Panc1 (cell line): ENCODE measurements at regions not wholly inside any gene's neighbourhood (a gene's known extent, or its start where the extent isn't known, plus 50 kb on each side); places are given as distances from the start of the nearest gene placed in this dataset.
A peak's percentile ranks its signal among the peaks of the same experiment; 100 is the strongest.

Experiments used
- ATAC-seq: fragments of 200-7000 bp; cut with Tn5 transposase; 2 replicates; pipeline ENCODE4 v1.9.1; 2020; ENCODE audit warnings: mild to moderate bottlenecking, moderate library complexity
- BruUV-seq: library from RNA; stranded (reverse); fragments of 400-500 nt; replicated peaks from 2 replicates; lab custom pipeline; 2021; lab: Mats Ljungman, UMichigan
- CTCF ChIA-PET: fragments of 300-600 bp; sonication (Branson Sonifier 250); formaldehyde crosslinking; loops from one replicate; lab custom pipeline; 2022; ENCODE audit warnings: antibody characterized with exemption; lab: Charles Lee
- POLR2A ChIA-PET: fragments of 300-600 bp; sonication (Branson Sonifier 250); formaldehyde crosslinking; loops from one replicate; lab custom pipeline; 2022; ENCODE audit warnings: antibody characterized with exemption; lab: Charles Lee
- DNase-seq: peaks from one replicate; pipeline ENCODE4 v3.0.0-alpha.2; 2010; ENCODE audit warnings: low read depth, low spot score
- H3K27ac ChIP-seq: 2 replicates; pipeline ENCODE4 v1.5.1; 2011; ENCODE audit warnings: mild to moderate bottlenecking, low read length, inconsistent platforms
- H3K27me3 ChIP-seq: fragments of 200-500 bp; sonication (Bioruptor generic); 2 replicates; pipeline ENCODE4 v1.6.0; 2014; ENCODE audit warnings: low read length, inconsistent platforms; ENCODE audit not compliant: control insufficient read depth, insufficient read depth
- H3K36me3 ChIP-seq: fragments of 200-500 bp; sonication (Bioruptor generic); 2 replicates; pipeline ENCODE4 v1.5.1; 2014; ENCODE audit warnings: inconsistent platforms, mild to moderate bottlenecking, low read length, moderate library complexity; ENCODE audit not compliant: control insufficient read depth, insufficient read depth
- H3K4me1 ChIP-seq: 2 replicates; pipeline ENCODE4 v1.5.1; 2011; ENCODE audit warnings: inconsistent platforms, mild to moderate bottlenecking, low read length, moderate library complexity; ENCODE audit not compliant: control insufficient read depth, insufficient read depth
- H3K4me3 ChIP-seq, 2 experiments: 2 replicates each; pipeline ENCODE4 v1.5.1; 2011 to 2012; ENCODE audit warnings: low read depth in 2 of 2, low read length in 2 of 2, mild to moderate bottlenecking in 2 of 2, inconsistent platforms in 1 of 2, moderate library complexity in 1 of 2
- H3K9me3 ChIP-seq: fragments of 200-500 bp; sonication (Bioruptor generic); 2 replicates; pipeline ENCODE4 v1.5.1; 2014; ENCODE audit warnings: low read depth, mild to moderate bottlenecking, inconsistent platforms, low read length, moderate library complexity; ENCODE audit not compliant: control insufficient read depth, insufficient read depth
- POLR2AphosphoS5 ChIP-seq: IDR thresholded peaks from 2 replicates; pipeline ENCODE4 v1.6.1; 2012; ENCODE audit warnings: mild to moderate bottlenecking, low read depth, low read length, moderate library complexity
- REST ChIP-seq, 2 experiments: IDR thresholded peaks; 2 replicates each; pipeline ENCODE4 v1.6.1; 2011 to 2012; ENCODE audit warnings: low read depth in 2 of 2, control low read depth in 1 of 2, low read length in 1 of 2, mild to moderate bottlenecking in 1 of 2, moderate library complexity in 1 of 2; ENCODE audit not compliant: insufficient read depth in 1 of 2
- SIN3A ChIP-seq: IDR thresholded peaks from 2 replicates; pipeline ENCODE4 v1.6.1; 2012; ENCODE audit warnings: low read depth, mild to moderate bottlenecking, low read length, moderate library complexity, borderline replicate concordance; ENCODE audit not compliant: insufficient read depth
- TCF7L2 ChIP-seq: IDR thresholded peaks from 2 replicates; pipeline ENCODE4 v1.6.1; 2011; ENCODE audit warnings: mild to moderate bottlenecking, low read depth, low read length, inconsistent platforms
- in situ Hi-C: cut with HindIII; loops from 2 replicates; pipeline ENCODE4 v1.10.0; 2016; ENCODE audit warnings: low sequenced_read_pairs, low pct_unique_long_range_greater_than_20kb
- intact Hi-C: fragments of 100-400 bp; cut with micrococcal nuclease; formaldehyde crosslinking; loops from one replicate; pipeline ENCODE4 v1.10.0; 2022; ENCODE audit not compliant: unreplicated experiment
- TF ChIP-seq, protein P1 (sequence below): fragments of 450-650 bp; IDR thresholded peaks from 2 replicates; pipeline ENCODE4 v1.5.1; 2017; ENCODE audit warnings: mild to moderate bottlenecking

- no peaks in the 10 kb centered on the region for H3K36me3 ChIP-seq
- POLR2A ChIA-PET: no interaction called here
- ATAC-seq: no peak
- H3K27me3 ChIP-seq: no peaks in the 10 kb centered on the region
- no peaks in the 10 kb centered on the region for H3K4me1 ChIP-seq
- no TSS peak for BruUV-seq
- no peak for TF ChIP-seq SIN3A
- TF ChIP-seq, protein P1, sequence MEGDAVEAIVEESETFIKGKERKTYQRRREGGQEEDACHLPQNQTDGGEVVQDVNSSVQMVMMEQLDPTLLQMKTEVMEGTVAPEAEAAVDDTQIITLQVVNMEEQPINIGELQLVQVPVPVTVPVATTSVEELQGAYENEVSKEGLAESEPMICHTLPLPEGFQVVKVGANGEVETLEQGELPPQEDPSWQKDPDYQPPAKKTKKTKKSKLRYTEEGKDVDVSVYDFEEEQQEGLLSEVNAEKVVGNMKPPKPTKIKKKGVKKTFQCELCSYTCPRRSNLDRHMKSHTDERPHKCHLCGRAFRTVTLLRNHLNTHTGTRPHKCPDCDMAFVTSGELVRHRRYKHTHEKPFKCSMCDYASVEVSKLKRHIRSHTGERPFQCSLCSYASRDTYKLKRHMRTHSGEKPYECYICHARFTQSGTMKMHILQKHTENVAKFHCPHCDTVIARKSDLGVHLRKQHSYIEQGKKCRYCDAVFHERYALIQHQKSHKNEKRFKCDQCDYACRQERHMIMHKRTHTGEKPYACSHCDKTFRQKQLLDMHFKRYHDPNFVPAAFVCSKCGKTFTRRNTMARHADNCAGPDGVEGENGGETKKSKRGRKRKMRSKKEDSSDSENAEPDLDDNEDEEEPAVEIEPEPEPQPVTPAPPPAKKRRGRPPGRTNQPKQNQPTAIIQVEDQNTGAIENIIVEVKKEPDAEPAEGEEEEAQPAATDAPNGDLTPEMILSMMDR: no peak
- no peak for TF ChIP-seq REST (IDR thresholded peaks at IDR 0.05; ENCODE audit: insufficient read depth in 1 of 2, low read depth in 2 of 2, low read length in 1 of 2)
- no peak for TF ChIP-seq TCF7L2
- no peak for TF ChIP-seq POLR2AphosphoS5
- CTCF ChIA-PET: no interaction called here
- H3K27ac ChIP-seq: no peak overlapping the region
- no peak for DNase-seq
- intact Hi-C loops: no loop called here
- in situ Hi-C loops: no loop called here
- no peaks in the 10 kb centered on the region for H3K9me3 ChIP-seq
- no peak overlapping the region for H3K4me3 ChIP-seq
Observed at GRCh38 chr2:8432706-8433336, 249.0 kb upstream of the ID2 start.

DNA sequence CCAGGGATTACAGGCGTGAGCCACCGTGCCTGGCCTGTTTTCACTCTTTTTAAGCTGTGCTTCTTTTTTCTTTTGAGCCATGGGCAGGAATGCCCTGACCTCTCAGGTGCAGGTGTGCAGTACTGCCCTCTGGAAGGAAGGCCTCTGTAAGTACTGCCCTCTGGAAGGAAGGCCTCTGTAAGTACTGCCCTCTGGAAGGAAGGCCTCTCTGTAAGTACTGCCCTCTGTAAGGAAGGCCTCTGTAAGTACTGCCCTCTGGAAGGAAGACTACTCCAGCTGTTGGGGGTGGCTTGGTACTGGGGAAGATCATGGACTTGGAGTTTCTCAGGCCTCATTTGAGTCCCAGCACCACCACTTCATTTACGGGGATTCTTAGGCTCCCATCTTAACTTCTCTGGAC lies 248.5 kb upstream of the ID2 start:
- no peaks in the 10 kb centered on the region for H3K9me3 ChIP-seq
- CTCF ChIA-PET: no interaction called here
- DNase-seq: no peak

More for the DNA sequence above, 248.5 kb upstream of the ID2 start:
- H3K27ac ChIP-seq: no peak overlapping the region
- no peaks in the 10 kb centered on the region for H3K4me1 ChIP-seq
- POLR2A ChIA-PET: no interaction called here
- intact Hi-C loops: no loop called here
- no peaks in the 10 kb centered on the region for H3K27me3 ChIP-seq
- no peak overlapping the region for H3K4me3 ChIP-seq
- no TSS peak for BruUV-seq
- ATAC-seq: peak; percentile 38; the same call in 1 of the 2 replicates
- in situ Hi-C loops: no loop called here
- H3K36me3 ChIP-seq: no peaks in the 10 kb centered on the region
- TF ChIP-seq SIN3A (no peak), TCF7L2 (no peak), REST (IDR thresholded peaks at IDR 0.05; ENCODE audit: insufficient read depth in 1 of 2, low read depth in 2 of 2, low read length in 1 of 2) (no peak), POLR2AphosphoS5 (no peak)
- TF ChIP-seq, protein P1: no peak
